Neural progenitor cell (in vitro differentiated cells): ENCODE measurements at regions not wholly inside any gene's neighbourhood (a gene's known extent, or its start where the extent isn't known, plus 50 kb on each side); places are given as distances from the start of the nearest gene placed in this dataset.

Experiments used
- EZH2 ChIP-seq: fragments of 200-600 bp; sonication (generic); IDR thresholded peaks from 2 replicates; pipeline ENCODE4 v1.6.1; 2017; ENCODE audit warnings: antibody characterized with exemption, mild to moderate bottlenecking, moderate library complexity
- TF ChIP-seq, protein P1 (sequence below): fragments of 200-600 bp; sonication (generic); IDR thresholded peaks from 2 replicates; pipeline ENCODE4 v1.5.1; 2017; ENCODE audit warnings: antibody characterized with exemption, mild to moderate bottlenecking

DNA sequence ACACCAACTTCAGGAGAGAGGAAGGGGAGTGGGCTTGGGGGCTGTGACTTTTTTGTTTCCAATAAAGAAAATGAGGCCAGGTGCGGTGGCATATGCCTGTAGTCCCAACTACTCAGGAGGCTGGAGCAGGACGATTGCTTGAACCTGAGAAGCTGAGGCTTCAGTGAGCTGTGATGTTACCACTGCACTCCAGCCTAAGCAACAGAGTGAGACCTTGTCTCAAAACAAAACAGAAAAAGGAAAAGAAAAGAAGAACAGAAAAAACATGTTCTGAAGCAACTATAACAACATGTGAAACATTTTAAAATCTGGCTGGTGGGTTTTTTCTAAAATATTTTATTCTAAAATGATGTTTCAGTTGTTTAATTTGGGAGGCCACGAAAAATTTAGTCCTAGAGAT lies 554.0 kb upstream of the ZFHX3 start:
- no peak for TF ChIP-seq EZH2
- TF ChIP-seq, protein P1, sequence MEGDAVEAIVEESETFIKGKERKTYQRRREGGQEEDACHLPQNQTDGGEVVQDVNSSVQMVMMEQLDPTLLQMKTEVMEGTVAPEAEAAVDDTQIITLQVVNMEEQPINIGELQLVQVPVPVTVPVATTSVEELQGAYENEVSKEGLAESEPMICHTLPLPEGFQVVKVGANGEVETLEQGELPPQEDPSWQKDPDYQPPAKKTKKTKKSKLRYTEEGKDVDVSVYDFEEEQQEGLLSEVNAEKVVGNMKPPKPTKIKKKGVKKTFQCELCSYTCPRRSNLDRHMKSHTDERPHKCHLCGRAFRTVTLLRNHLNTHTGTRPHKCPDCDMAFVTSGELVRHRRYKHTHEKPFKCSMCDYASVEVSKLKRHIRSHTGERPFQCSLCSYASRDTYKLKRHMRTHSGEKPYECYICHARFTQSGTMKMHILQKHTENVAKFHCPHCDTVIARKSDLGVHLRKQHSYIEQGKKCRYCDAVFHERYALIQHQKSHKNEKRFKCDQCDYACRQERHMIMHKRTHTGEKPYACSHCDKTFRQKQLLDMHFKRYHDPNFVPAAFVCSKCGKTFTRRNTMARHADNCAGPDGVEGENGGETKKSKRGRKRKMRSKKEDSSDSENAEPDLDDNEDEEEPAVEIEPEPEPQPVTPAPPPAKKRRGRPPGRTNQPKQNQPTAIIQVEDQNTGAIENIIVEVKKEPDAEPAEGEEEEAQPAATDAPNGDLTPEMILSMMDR = no peak
